ENCODE measurements at regions not wholly inside any gene's neighbourhood (a gene's known extent, or its start where the extent isn't known, plus 50 kb on each side); places are given as distances from the start of the nearest gene placed in this dataset.

- TF ChIP-seq PRDM10 (CRISPR knock-in tag; IDR thresholded peaks at IDR 0.05; ENCODE audit: low read depth) (no peak), SYNCRIP (IDR thresholded peaks at IDR 0.05; ENCODE audit: insufficient read depth, low read depth, low read length) (no peak), RBM39 (IDR thresholded peaks at IDR 0.05; ENCODE audit: low read depth, low read length, poor library complexity, severe bottlenecking) (no peak), ZNF275 (CRISPR knock-in tag; IDR thresholded peaks at IDR 0.05; ENCODE audit: borderline replicate concordance) (no peak), MYC (CRISPR knock-in tag; IDR thresholded peaks at IDR 0.05; ENCODE audit: borderline replicate concordance) (no peak), ZSCAN31 (CRISPR knock-in tag; IDR thresholded peaks at IDR 0.05; ENCODE audit: low read depth) (no peak), MTF1 (CRISPR knock-in tag; IDR thresholded peaks at IDR 0.05) (no peak), ZNF850 (CRISPR knock-in tag; conservative IDR thresholded peaks at IDR 0.05) (no peak), RXRA (CRISPR knock-in tag; IDR thresholded peaks at IDR 0.05) (no peak), ISL2 (CRISPR knock-in tag; IDR thresholded peaks at IDR 0.05) (no peak), AKAP8 (CRISPR knock-in tag; IDR thresholded peaks at IDR 0.05) (no peak)
Measured at GRCh38 chr12:75819512-75819911, 212.1 kb downstream of the PHLDA1 start (continued).
